LNCaP clone FGC (cell line): ENCODE measurements at regions not wholly inside any gene's neighbourhood (a gene's known extent, or its start where the extent isn't known, plus 50 kb on each side); places are given as distances from the start of the nearest gene placed in this dataset.

Experiments
- DNase-seq: peaks from one replicate; pipeline ENCODE4 v3.0.0-alpha.2; 2011; ENCODE audit warnings: low read depth
- H3K4me3 ChIP-seq: 2 replicates; pipeline ENCODE4 v1.5.1; 2011; ENCODE audit warnings: mild to moderate bottlenecking, low read depth, low read length, control low read depth
- CTCF ChIP-seq: IDR thresholded peaks from 2 replicates; pipeline ENCODE4 v1.5.1; 2012; ENCODE audit warnings: mild to moderate bottlenecking; ENCODE audit not compliant: control insufficient read depth, insufficient read depth; ENCODE audit errors: extremely low read depth

GRCh38 chr20:19008497-19008896 lies 194.9 kb downstream of the SCP2D1 start:
- no peak overlapping the region for H3K4me3 ChIP-seq
- TF ChIP-seq CTCF: no peak
- no peak for DNase-seq

- TF ChIP-seq CTCF: no peak
- no peak overlapping the region for H3K4me3 ChIP-seq
- DNase-seq: no peak
These were observed 195.6 kb downstream of the SCP2D1 start for GRCh38 chr20:19009081-19009688.

- no peak for DNase-seq
- no peak for TF ChIP-seq CTCF
- H3K4me3 ChIP-seq: no peak overlapping the region
These were observed 199.1 kb downstream of the SCP2D1 start for GRCh38 chr20:19012676-19013075.

GRCh38 chr20:19013907-19014306 lies 198.5 kb upstream of the SLC24A3 start:
- no peak for DNase-seq
- no peak for TF ChIP-seq CTCF
- no peak overlapping the region for H3K4me3 ChIP-seq

- no peak for TF ChIP-seq CTCF
- no peak for DNase-seq
- H3K4me3 ChIP-seq: no peak overlapping the region
These were observed 196.9 kb upstream of the SLC24A3 start for GRCh38 chr20:19015351-19016139.

GRCh38 chr20:19016140-19016497 lies 196.3 kb upstream of the SLC24A3 start:
- no peak overlapping the region for H3K4me3 ChIP-seq
- DNase-seq: no peak
- TF ChIP-seq CTCF: no peak

- no peak overlapping the region for H3K4me3 ChIP-seq
- DNase-seq: no peak
- no peak for TF ChIP-seq CTCF
These were observed 195.2 kb upstream of the SLC24A3 start for GRCh38 chr20:19017104-19017690.
